Heart left ventricle (tissue), 16 donors: ENCODE measurements at regions not wholly inside any gene's neighbourhood (a gene's known extent, or its start where the extent isn't known, plus 50 kb on each side); places are given as distances from the start of the nearest gene placed in this dataset.

Experiments used
- ATAC-seq, 4 donors: fragments of 200-7000 bp; cut with Tn5 transposase; one replicate each; pipeline ENCODE4 v1.9.1; 2020 to 2022; ENCODE audit warnings: moderate library complexity in 4 of 4, mild to moderate bottlenecking in 3 of 4, moderate number of reproducible peaks in 1 of 4
- DNase-seq, 5 donors: peaks; one replicate each; pipeline ENCODE4 v3.0.0-alpha.2; 2020
- H3K27ac ChIP-seq, 12 donors: fragments of 200-600 bp; sonication (generic) in 4 of 12; one replicate each; pipeline versions ENCODE4 v1.5.0 to v1.8.0; 2016 to 2022; ENCODE audit warnings: mild to moderate bottlenecking in 2 of 12
- H3K27me3 ChIP-seq, 9 donors: fragments of 200-600 bp; sonication (generic) in 2 of 9; one replicate each; pipeline versions ENCODE4 v1.5.1 to v1.8.0; 2016 to 2022; ENCODE audit warnings: mild to moderate bottlenecking in 3 of 9
- H3K36me3 ChIP-seq, 9 donors: fragments of 200-600 bp; sonication (generic) in 2 of 9; one replicate each; pipeline versions ENCODE4 v1.5.0 to v1.8.0; 2018 to 2022; ENCODE audit warnings: mild to moderate bottlenecking in 2 of 9
- H3K4me1 ChIP-seq, 12 donors: fragments of 200-600 bp; sonication (generic) in 4 of 12; one replicate each; pipeline versions ENCODE4 v1.5.0 to v1.8.0; 2016 to 2022; ENCODE audit warnings: mild to moderate bottlenecking in 3 of 12
- H3K4me3 ChIP-seq, 12 donors: fragments of 200-600 bp; sonication (generic) in 4 of 12; one replicate each; pipeline versions ENCODE4 v1.5.0 to v1.8.0; 2017 to 2022; ENCODE audit warnings: mild to moderate bottlenecking in 9 of 12, moderate library complexity in 4 of 12
- H3K9me3 ChIP-seq, 12 donors: fragments of 200-600 bp; sonication (generic) in 4 of 12; one replicate each; pipeline versions ENCODE4 v1.5.0 to v1.8.0; 2016 to 2022; ENCODE audit warnings: mild to moderate bottlenecking in 1 of 12
- CTCF ChIP-seq, 12 donors: fragments of 200-600 bp; sonication (generic) in 4 of 12; IDR thresholded peaks; one replicate each; pipeline versions ENCODE4 v1.5.0 to v1.8.0; 2018 to 2022; ENCODE audit warnings: antibody characterized with exemption in 12 of 12, mild to moderate bottlenecking in 5 of 12
- POLR2A ChIP-seq, 2 donors: fragments of 450-650 bp; IDR thresholded peaks; one replicate each; pipeline ENCODE4 v1.6.1; 2017; ENCODE audit warnings: antibody characterized with exemption in 2 of 2, mild to moderate bottlenecking in 2 of 2, moderate library complexity in 2 of 2
- WGBS, 4 donors: extraction: QIAGEN DNeasy Blood & Tissue Kit in 2 of 4; methylation state at CpG; one replicate each; pipeline versions ENCODE4 v1.1.5 to v1.1.7; 2013 to 2018; 5-methylcytosine and 5-hydroxymethylcytosine counted together
- intact Hi-C, 10 donors: fragments of 100-400 bp; cut with DNase I; formaldehyde crosslinking; loops; one replicate each; pipeline versions ENCODE4 v1.11.1 to v1.14.2; 2022
- donor health status: ischemic (EF 13 %, LVEDD 7.1; RV severe dilation, severe dysfunction).
- donor health status: healthy with polysubstance abuse.
- donor health status: DM: no; HTN: yes; CAD: no.
- donor health status: DM: no; HTN: no; CAD: no.
- donor health status: ischemic (EF 25% LVEDD 6.9; RV normal size, moderate dysfunction).
- donor health status: ischemic (EF 25% LVEDD 5.7; RV mildly dilated, moderate dysfunction).
- donor health status: healthy.
- donor health status: DM: yes; HTN: yes; CAD: no.
- donor health status: ischemic (EF 35%, LVEDD 5.7; RV mildly dilated, moderate dysfunction).
- donor health status: nonischemic (EF 11% LVEDD 7.7; RV severe dilation, severe dysfunction).
- donor health status: DM: yes; HTN: yes; CAD: no.
- donor health status: PGD.
- donor health status: ischemic (EF 29% LVEDD 5.4; RV normal size, mild dysfunction).
- donor health status: nonischemic (EF 23%, LVEDD 6.1; RV moderate dilation, normal function).

GRCh38 chr18:73948084-73948483 is 199.6 kb downstream of the FBXO15 start:
- intact Hi-C loops = no loop called here
- ATAC-seq (no peak), DNase-seq (no peak)
- no peaks in the 10 kb centered on the region for H3K36me3 ChIP-seq
- H3K4me1 ChIP-seq = no peaks in the 10 kb centered on the region
- H3K27ac ChIP-seq = no peak overlapping the region
- no peak overlapping the region for H3K4me3 ChIP-seq
- TF ChIP-seq CTCF (IDR thresholded peaks at IDR 0.05) (no peak), POLR2A (IDR thresholded peaks at IDR 0.05) (no peak)
- peaks cover 0 to 5% (median 0%) of the 10 kb centered on the region in 12 donors for H3K9me3 ChIP-seq
- no peaks in the 10 kb centered on the region for H3K27me3 ChIP-seq
- 34 to 49% (median 45%) methylated on average over 4 of the region's 4 CpGs for WGBS, 4 donors

GRCh38 chr18:73947180-73947921 is 200.3 kb downstream of the FBXO15 start:
- H3K27me3 ChIP-seq = no peaks in the 10 kb centered on the region
- DNase-seq (no peak), ATAC-seq (no peak)
- peaks cover 0 to 5% (median 0%) of the 10 kb centered on the region in 12 donors for H3K9me3 ChIP-seq
- H3K36me3 ChIP-seq = no peaks in the 10 kb centered on the region
- 69 to 72% (median 70%) methylated on average over 6 of the region's 6 CpGs for WGBS, 4 donors
- no peak for TF ChIP-seq CTCF (IDR thresholded peaks at IDR 0.05)
- TF ChIP-seq POLR2A (IDR thresholded peaks at IDR 0.05) = no peak
- no peaks in the 10 kb centered on the region for H3K4me1 ChIP-seq
- no peak overlapping the region for H3K27ac ChIP-seq
- no peak overlapping the region for H3K4me3 ChIP-seq
- intact Hi-C loops = no loop called here

- ATAC-seq = peak in 1 of 4 donors; percentile 60
- WGBS, 4 donors = 81 to 88% (median 85%) methylated on average over 3 of the region's 3 CpGs
These were observed 202.4 kb downstream of the FBXO15 start for GRCh38 chr18:73945130-73945792.

GRCh38 chr18:73944715-73945114 is 202.9 kb downstream of the FBXO15 start:
- DNase-seq (no peak), ATAC-seq (no peak)
- intact Hi-C loops = no loop called here
- H3K27ac ChIP-seq = no peak overlapping the region
- H3K27me3 ChIP-seq = no peaks in the 10 kb centered on the region
- peaks cover 0 to 5% (median 0%) of the 10 kb centered on the region in 12 donors for H3K9me3 ChIP-seq
- 46 to 72% (median 59%) methylated on average over 1 of the region's 1 CpG for WGBS, 4 donors
- no peak for TF ChIP-seq CTCF (IDR thresholded peaks at IDR 0.05)
- no peak for TF ChIP-seq POLR2A (IDR thresholded peaks at IDR 0.05)
- no peak overlapping the region for H3K4me3 ChIP-seq
- H3K4me1 ChIP-seq = no peaks in the 10 kb centered on the region
- H3K36me3 ChIP-seq = no peaks in the 10 kb centered on the region

More at GRCh38 chr18:73945130-73945792, 202.4 kb downstream of the FBXO15 start:
- Histone ChIP-seq H3K36me3 (no peaks in the 10 kb centered on the region), H3K4me1 (no peaks in the 10 kb centered on the region), H3K4me3 (no peak overlapping the region), H3K27me3 (no peaks in the 10 kb centered on the region), H3K9me3 (peaks cover 0 to 5% (median 0%) of the 10 kb centered on the region in 12 donors), H3K27ac (no peak overlapping the region)
- intact Hi-C loops = no loop called here
- DNase-seq = no peak
- no peak for TF ChIP-seq POLR2A (IDR thresholded peaks at IDR 0.05)
